H9 (cell line): ENCODE measurements at regions not wholly inside any gene's neighbourhood (a gene's known extent, or its start where the extent isn't known, plus 50 kb on each side); places are given as distances from the start of the nearest gene placed in this dataset.

Experiments used
- DNase-seq: peaks from one replicate; pipeline ENCODE4 v3.0.0-alpha.2; 2017
- H2AFZ ChIP-seq: one replicate; pipeline ENCODE4 v1.6.1; 2013; ENCODE audit warnings: mild to moderate bottlenecking, low read length, control low read depth, moderate library complexity
- H2AK5ac ChIP-seq: 2 replicates; pipeline ENCODE4 v1.6.1; 2013; ENCODE audit warnings: low read length, control low read depth, mixed read lengths; ENCODE audit not compliant: insufficient read length
- H2BK120ac ChIP-seq: one replicate; pipeline ENCODE4 v1.6.1; 2013; ENCODE audit warnings: low read depth, mild to moderate bottlenecking, low read length, control low read depth, inconsistent platforms; ENCODE audit not compliant: poor library complexity, severe bottlenecking
- H2BK12ac ChIP-seq: 2 replicates; pipeline ENCODE4 v1.6.1; 2013; ENCODE audit warnings: low read length, control low read depth, mixed read lengths, low read depth; ENCODE audit not compliant: insufficient read length
- H2BK15ac ChIP-seq: 2 replicates; pipeline ENCODE4 v1.6.1; 2013; ENCODE audit warnings: low read depth, low read length, control low read depth
- H2BK20ac ChIP-seq: one replicate; pipeline ENCODE4 v1.6.1; 2013; ENCODE audit warnings: low read depth, mild to moderate bottlenecking, low read length, control low read depth, inconsistent platforms; ENCODE audit not compliant: poor library complexity, severe bottlenecking
- H2BK5ac ChIP-seq: 2 replicates; pipeline ENCODE4 v1.6.1; 2013; ENCODE audit warnings: low read length, control low read depth, mixed read lengths; ENCODE audit not compliant: insufficient read length
- H3K14ac ChIP-seq: 2 replicates; pipeline ENCODE4 v1.6.1; 2013; ENCODE audit warnings: low read length, control low read depth; ENCODE audit not compliant: insufficient read depth
- H3K18ac ChIP-seq: 2 replicates; pipeline ENCODE4 v1.6.1; 2013; ENCODE audit warnings: low read depth, mild to moderate bottlenecking, mixed read lengths, low read length, control low read depth; ENCODE audit not compliant: insufficient read length
- H3K23ac ChIP-seq: 2 replicates; pipeline ENCODE4 v1.6.1; 2013; ENCODE audit warnings: low read length, control low read depth, mixed read lengths, low read depth; ENCODE audit not compliant: insufficient read length
- H3K23me2 ChIP-seq: 2 replicates; pipeline ENCODE4 v1.6.1; 2013; ENCODE audit warnings: low read depth, mild to moderate bottlenecking, mixed read lengths, low read length, control low read depth; ENCODE audit not compliant: insufficient read length, poor library complexity, severe bottlenecking
- H3K27ac ChIP-seq: 2 replicates; pipeline ENCODE4 v1.5.1; 2013; ENCODE audit warnings: low read length, control low read depth, mixed read lengths, low read depth; ENCODE audit not compliant: insufficient read length
- H3K27me3 ChIP-seq: 2 replicates; pipeline ENCODE4 v1.6.1; 2013; ENCODE audit warnings: low read length, control low read depth, inconsistent platforms; ENCODE audit not compliant: insufficient read depth
- H3K4ac ChIP-seq: 2 replicates; pipeline ENCODE4 v1.6.1; 2013; ENCODE audit warnings: low read depth, mild to moderate bottlenecking, control low read depth, inconsistent platforms, low read length, moderate library complexity
- H3K4me1 ChIP-seq: 2 replicates; pipeline ENCODE4 v1.6.1; 2013; ENCODE audit warnings: low read length, control low read depth, inconsistent platforms; ENCODE audit not compliant: insufficient read depth
- H3K4me2 ChIP-seq: 2 replicates; pipeline ENCODE4 v1.6.1; 2013; ENCODE audit warnings: low read length, control low read depth, mixed read lengths; ENCODE audit not compliant: insufficient read length, insufficient read depth
- H3K56ac ChIP-seq: 2 replicates; pipeline ENCODE4 v1.6.1; 2013; ENCODE audit warnings: low read depth, mild to moderate bottlenecking, mixed read lengths, low read length, control low read depth; ENCODE audit not compliant: insufficient read length
- H3K79me1 ChIP-seq: 2 replicates; pipeline ENCODE4 v1.6.1; 2013; ENCODE audit warnings: low read depth, mild to moderate bottlenecking, moderate library complexity, low read length, control low read depth, inconsistent platforms; ENCODE audit not compliant: insufficient read depth, poor library complexity, severe bottlenecking
- H3K79me2 ChIP-seq: 2 replicates; pipeline ENCODE4 v1.6.1; 2013; ENCODE audit warnings: low read length, control low read depth, inconsistent platforms; ENCODE audit not compliant: insufficient read depth
- H3K9ac ChIP-seq: 2 replicates; pipeline ENCODE4 v1.6.1; 2013; ENCODE audit warnings: low read length, control low read depth, mixed read lengths; ENCODE audit not compliant: insufficient read length; ENCODE audit errors: extremely low read depth
- H3K9me3 ChIP-seq: one replicate; pipeline ENCODE4 v1.6.1; 2013; ENCODE audit warnings: low read depth, low read length, inconsistent platforms; ENCODE audit not compliant: control insufficient read depth
- H3T11ph ChIP-seq: one replicate; pipeline ENCODE4 v1.6.1; 2013; ENCODE audit warnings: mild to moderate bottlenecking, low read length, control low read depth, inconsistent platforms
- H4K20me1 ChIP-seq: one replicate; pipeline ENCODE4 v1.6.1; 2013; ENCODE audit not compliant: control insufficient read depth, insufficient read length, insufficient read depth
- H4K5ac ChIP-seq: 2 replicates; pipeline ENCODE4 v1.6.1; 2013; ENCODE audit warnings: low read depth, mild to moderate bottlenecking, mixed read lengths, low read length, control low read depth; ENCODE audit not compliant: insufficient read length
- H4K8ac ChIP-seq: replicated peaks from 2 replicates; pipeline ENCODE4 v1.6.1; 2013; ENCODE audit warnings: low read length, control low read depth, mixed read lengths, low read depth; ENCODE audit not compliant: insufficient read length
- H4K91ac ChIP-seq: 2 replicates; pipeline ENCODE4 v1.6.1; 2013; ENCODE audit warnings: low read depth, mild to moderate bottlenecking, moderate library complexity, mixed read lengths, low read length, control low read depth; ENCODE audit not compliant: insufficient read length
- H3K27ac Mint-ChIP-seq, 3 experiments: 2 replicates in 2 of 3; 3 replicates in 1 of 3; pipeline ENCODE4 v1.8.0; 2020 to 2021; ENCODE audit warnings: mixed read lengths in 3 of 3, mild to moderate bottlenecking in 1 of 3, moderate library complexity in 1 of 3
- H3K27me3 Mint-ChIP-seq: 2 replicates; pipeline ENCODE4 v1.8.0; 2021; ENCODE audit warnings: low read depth, mild to moderate bottlenecking, moderate library complexity, mixed read lengths
- H3K36me3 Mint-ChIP-seq, 3 experiments: 2 replicates in 2 of 3; 3 replicates in 1 of 3; pipeline ENCODE4 v1.8.0; 2020 to 2021; ENCODE audit warnings: low read depth in 3 of 3, mixed read lengths in 3 of 3; ENCODE audit not compliant: insufficient read depth in 1 of 3
- H3K4me1 Mint-ChIP-seq, 2 experiments: 2 replicates each; pipeline ENCODE4 v1.8.0; 2020; ENCODE audit warnings: mixed read lengths in 2 of 2
- H3K4me3 Mint-ChIP-seq, 2 experiments: 2 replicates in 1 of 2; 3 replicates in 1 of 2; pipeline ENCODE4 v1.8.0; 2020 to 2021; ENCODE audit warnings: mild to moderate bottlenecking in 2 of 2, mixed read lengths in 2 of 2, moderate library complexity in 1 of 2
- H3K9me3 Mint-ChIP-seq, 2 experiments: 2 replicates in 1 of 2; 3 replicates in 1 of 2; pipeline ENCODE4 v1.8.0; 2020; ENCODE audit warnings: mild to moderate bottlenecking in 2 of 2, mixed read lengths in 2 of 2, moderate library complexity in 1 of 2
- WGBS: extraction: QIAGEN DNeasy Blood & Tissue Kit; methylation state at CpG from one replicate; pipeline ENCODE4 v1.1.7; 2013; ENCODE audit warnings: missing lambda C conversion rate, low lambda C conversion rate, mixed read lengths; ENCODE audit not compliant: insufficient read length; ENCODE audit errors: extremely low coverage; 5-methylcytosine and 5-hydroxymethylcytosine counted together
- TF ChIP-seq, protein P1 (sequence below): fragments of 200-600 bp; sonication (generic); conservative IDR thresholded peaks from 3 replicates; pipeline ENCODE4 v1.8.0; 2021; ENCODE audit warnings: antibody characterized with exemption, mild to moderate bottlenecking

DNA sequence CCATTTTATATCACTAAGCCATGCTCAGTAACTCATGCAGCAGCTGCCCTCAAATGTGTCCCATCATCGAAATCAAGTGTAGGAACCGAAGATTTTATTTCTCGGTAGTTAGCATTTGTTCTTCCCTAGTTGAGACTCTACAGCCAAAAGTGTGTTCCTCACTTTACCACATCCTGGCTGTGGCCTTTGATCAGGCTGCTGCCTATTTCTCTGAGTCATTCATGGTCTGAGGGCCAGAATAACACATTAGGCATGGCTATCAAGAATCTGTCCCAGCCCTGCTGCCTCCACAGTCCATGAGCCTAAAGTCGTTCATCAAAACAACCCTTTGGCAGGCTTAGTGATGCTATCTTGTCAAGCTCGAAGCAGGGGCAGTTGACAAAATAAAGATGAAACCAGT, 300.1 kb downstream of the TDRD15 start:
- no peak overlapping the region for H2BK15ac ChIP-seq
- no peaks in the 10 kb centered on the region for H3K79me2 ChIP-seq

More for the DNA sequence above, 300.1 kb downstream of the TDRD15 start:
- no peaks in the 10 kb centered on the region for H3K27me3 Mint-ChIP-seq
- Histone ChIP-seq H3K18ac (no peak overlapping the region), H2BK12ac (no peak overlapping the region), H3T11ph (no peak overlapping the region), H2BK120ac (no peak overlapping the region), H3K9ac (no peak overlapping the region), H2AK5ac (no peak overlapping the region), H3K4me1 (no peaks in the 10 kb centered on the region), H2AFZ (no peak overlapping the region), H3K9me3 (no peaks in the 10 kb centered on the region), H3K56ac (no peak overlapping the region), H3K27me3 (no peaks in the 10 kb centered on the region), H4K8ac (no peak overlapping the region), H3K23ac (no peak overlapping the region), H3K23me2 (no peaks in the 10 kb centered on the region), H4K5ac (no peak overlapping the region), H3K4me2 (no peak overlapping the region), H2BK5ac (no peak overlapping the region), H3K79me1 (no peaks in the 10 kb centered on the region), H4K91ac (no peak overlapping the region), H2BK20ac (no peak overlapping the region), H3K27ac (no peak overlapping the region), H4K20me1 (no peaks in the 10 kb centered on the region), H3K14ac (no peak overlapping the region), H3K4ac (no peak overlapping the region)
- WGBS, result no CpG with 5 or more reads among the region's 5 CpGs
- H3K4me1 Mint-ChIP-seq, result no peaks in the 10 kb centered on the region; a peak in 1 of 4 replicates
- no peak overlapping the region for H3K27ac Mint-ChIP-seq
- no peaks in the 10 kb centered on the region for H3K9me3 Mint-ChIP-seq
- TF ChIP-seq, protein P1, sequence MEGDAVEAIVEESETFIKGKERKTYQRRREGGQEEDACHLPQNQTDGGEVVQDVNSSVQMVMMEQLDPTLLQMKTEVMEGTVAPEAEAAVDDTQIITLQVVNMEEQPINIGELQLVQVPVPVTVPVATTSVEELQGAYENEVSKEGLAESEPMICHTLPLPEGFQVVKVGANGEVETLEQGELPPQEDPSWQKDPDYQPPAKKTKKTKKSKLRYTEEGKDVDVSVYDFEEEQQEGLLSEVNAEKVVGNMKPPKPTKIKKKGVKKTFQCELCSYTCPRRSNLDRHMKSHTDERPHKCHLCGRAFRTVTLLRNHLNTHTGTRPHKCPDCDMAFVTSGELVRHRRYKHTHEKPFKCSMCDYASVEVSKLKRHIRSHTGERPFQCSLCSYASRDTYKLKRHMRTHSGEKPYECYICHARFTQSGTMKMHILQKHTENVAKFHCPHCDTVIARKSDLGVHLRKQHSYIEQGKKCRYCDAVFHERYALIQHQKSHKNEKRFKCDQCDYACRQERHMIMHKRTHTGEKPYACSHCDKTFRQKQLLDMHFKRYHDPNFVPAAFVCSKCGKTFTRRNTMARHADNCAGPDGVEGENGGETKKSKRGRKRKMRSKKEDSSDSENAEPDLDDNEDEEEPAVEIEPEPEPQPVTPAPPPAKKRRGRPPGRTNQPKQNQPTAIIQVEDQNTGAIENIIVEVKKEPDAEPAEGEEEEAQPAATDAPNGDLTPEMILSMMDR, result no peak
- H3K4me3 Mint-ChIP-seq, result no peak overlapping the region
- H3K36me3 Mint-ChIP-seq, result 0 out of 7 replicates have a peak, but pooled peaks cover 0 to 2% (median 0%) of the 10 kb centered on the region in 3 experiments
- no peak for DNase-seq
